HUES64 (cell line): ENCODE measurements at regions not wholly inside any gene's neighbourhood (a gene's known extent, or its start where the extent isn't known, plus 50 kb on each side); places are given as distances from the start of the nearest gene placed in this dataset.

Source experiments
- H3K27ac ChIP-seq: 2 replicates; pipeline ENCODE4 v1.7.0; 2013; ENCODE audit warnings: low read depth, low read length, inconsistent platforms
- H3K27me3 ChIP-seq: 2 replicates; pipeline ENCODE4 v1.6.1; 2013; ENCODE audit warnings: mild to moderate bottlenecking, low read length; ENCODE audit not compliant: insufficient read depth
- H3K36me3 ChIP-seq: 2 replicates; pipeline ENCODE4 v1.6.1; 2013; ENCODE audit warnings: mild to moderate bottlenecking, low read length; ENCODE audit not compliant: insufficient read depth
- H3K4me1 ChIP-seq: 2 replicates; pipeline ENCODE4 v1.6.1; 2013; ENCODE audit warnings: mild to moderate bottlenecking, low read length, moderate library complexity; ENCODE audit not compliant: insufficient read depth
- H3K4me3 ChIP-seq: 2 replicates; pipeline ENCODE4 v1.5.1; 2013; ENCODE audit warnings: mild to moderate bottlenecking, low read length, moderate library complexity
- H3K9ac ChIP-seq: 2 replicates; pipeline ENCODE4 v1.6.1; 2013; ENCODE audit warnings: mild to moderate bottlenecking, low read depth, low read length
- H3K9me3 ChIP-seq: 2 replicates; pipeline ENCODE4 v1.6.1; 2013; ENCODE audit warnings: low read depth, low read length; ENCODE audit not compliant: insufficient read depth
- WGBS: fragments of 150-250, 120-280 bp; methylation state at CpG from one replicate; pipeline ENCODE4 v1.1.7; 2013; ENCODE audit warnings: missing lambda C conversion rate; 5-methylcytosine and 5-hydroxymethylcytosine counted together

DNA sequence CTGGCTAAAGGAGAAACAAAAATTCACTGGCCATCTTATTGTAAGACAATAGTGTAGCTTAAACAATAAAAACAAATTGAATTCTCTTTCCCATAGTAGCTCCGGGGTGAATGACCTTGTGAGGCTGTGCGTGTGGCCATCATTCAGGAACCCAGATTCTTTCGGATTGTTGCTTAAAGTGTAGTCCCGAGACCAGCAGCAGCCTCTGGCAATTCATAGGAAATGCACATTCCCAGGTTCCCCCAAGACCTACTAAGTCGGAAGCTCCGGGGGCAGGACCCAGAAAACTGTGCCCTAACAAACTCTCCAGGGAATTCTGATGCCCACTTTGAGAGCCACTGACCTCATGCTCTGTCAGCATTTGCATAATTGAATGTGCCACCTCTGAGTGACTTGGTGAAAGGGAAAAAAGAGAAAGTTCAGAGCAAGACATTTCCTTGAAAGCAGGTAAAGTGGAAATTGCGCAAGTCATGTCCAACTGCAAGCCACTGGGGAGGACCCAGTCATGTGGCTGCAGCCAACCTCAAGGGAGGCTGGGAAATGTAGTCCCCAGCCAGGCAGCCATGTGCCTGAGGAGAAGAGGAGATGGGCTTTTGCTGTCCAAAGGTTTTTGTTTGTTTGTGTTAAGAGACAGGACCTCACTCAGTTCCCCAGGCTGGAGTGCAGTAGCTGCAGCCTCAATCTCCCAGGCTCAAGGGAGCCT is 50.7 kb upstream of the PNMA8B start:
- WGBS = 77% methylated on average over 7 of the region's 7 CpGs
- no peak overlapping the region; the same call in 1 of the 2 replicates for H3K9ac ChIP-seq
- no peak overlapping the region for H3K27ac ChIP-seq
- peaks cover 11% of the 10 kb centered on the region for H3K9me3 ChIP-seq
- no peaks in the 10 kb centered on the region for H3K36me3 ChIP-seq
- peak overlapping the region; percentile 42 for H3K4me3 ChIP-seq
- H3K27me3 ChIP-seq = no peaks in the 10 kb centered on the region
- H3K4me1 ChIP-seq = peaks cover 5% of the 10 kb centered on the region

DNA sequence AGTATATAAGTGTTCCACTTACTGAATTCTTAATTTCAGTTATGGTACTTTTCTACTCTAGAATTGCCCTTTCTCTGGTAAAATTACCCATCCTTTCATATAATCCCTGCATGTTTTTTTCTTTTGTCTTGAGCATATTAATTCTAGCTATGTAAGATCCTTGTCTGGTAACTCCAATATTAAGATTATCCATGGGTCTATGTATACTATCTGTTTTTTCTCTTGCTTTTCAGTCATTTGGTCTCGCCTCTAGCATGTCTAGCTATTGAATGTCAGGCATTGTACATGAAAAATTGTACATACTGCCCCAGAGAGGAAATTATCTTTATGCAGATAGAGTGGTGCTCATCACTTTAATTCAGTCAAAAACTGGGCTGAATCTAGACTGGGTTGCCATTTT is 50.4 kb upstream of the CALM3 start:
- WGBS = 71% methylated on average over 1 of the region's 1 CpG
- Histone ChIP-seq H3K9me3 (peaks cover 13% of the 10 kb centered on the region), H3K27me3 (no peaks in the 10 kb centered on the region), H3K27ac (no peak overlapping the region), H3K9ac (no peak overlapping the region), H3K4me3 (no peak overlapping the region), H3K4me1 (peaks cover 5% of the 10 kb centered on the region), H3K36me3 (no peaks in the 10 kb centered on the region)

DNA sequence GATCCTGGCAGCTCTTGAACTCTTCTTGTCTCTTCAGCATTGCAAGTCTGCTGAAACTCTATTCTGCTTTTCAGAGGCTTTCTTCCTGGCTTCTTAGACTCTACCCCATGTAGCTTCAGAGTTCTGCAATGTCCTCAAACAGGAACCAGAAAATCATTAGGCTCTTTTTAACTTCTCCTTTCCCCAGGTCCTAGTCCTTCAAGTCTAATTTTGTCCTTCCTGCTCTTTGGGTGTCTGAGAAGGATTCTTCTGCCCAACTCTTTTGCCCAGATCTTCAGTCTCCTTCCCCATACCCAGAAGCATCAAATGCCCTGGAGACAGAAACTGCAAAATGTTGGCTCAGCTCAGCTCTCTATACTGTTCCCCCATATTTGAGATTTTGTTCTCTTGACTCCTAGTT is 50.0 kb upstream of the CALM3 start:
- H3K9ac ChIP-seq = no peak overlapping the region
- peaks cover 13% of the 10 kb centered on the region for H3K9me3 ChIP-seq
- H3K27me3 ChIP-seq = no peaks in the 10 kb centered on the region
- H3K36me3 ChIP-seq = no peaks in the 10 kb centered on the region
- no peak overlapping the region for H3K4me3 ChIP-seq
- no peak overlapping the region for H3K27ac ChIP-seq
- peaks cover 3% of the 10 kb centered on the region for H3K4me1 ChIP-seq
